ENCODE measurements at regions not wholly inside any gene's neighbourhood (a gene's known extent, or its start where the extent isn't known, plus 50 kb on each side); places are given as distances from the start of the nearest gene placed in this dataset.

DNA sequence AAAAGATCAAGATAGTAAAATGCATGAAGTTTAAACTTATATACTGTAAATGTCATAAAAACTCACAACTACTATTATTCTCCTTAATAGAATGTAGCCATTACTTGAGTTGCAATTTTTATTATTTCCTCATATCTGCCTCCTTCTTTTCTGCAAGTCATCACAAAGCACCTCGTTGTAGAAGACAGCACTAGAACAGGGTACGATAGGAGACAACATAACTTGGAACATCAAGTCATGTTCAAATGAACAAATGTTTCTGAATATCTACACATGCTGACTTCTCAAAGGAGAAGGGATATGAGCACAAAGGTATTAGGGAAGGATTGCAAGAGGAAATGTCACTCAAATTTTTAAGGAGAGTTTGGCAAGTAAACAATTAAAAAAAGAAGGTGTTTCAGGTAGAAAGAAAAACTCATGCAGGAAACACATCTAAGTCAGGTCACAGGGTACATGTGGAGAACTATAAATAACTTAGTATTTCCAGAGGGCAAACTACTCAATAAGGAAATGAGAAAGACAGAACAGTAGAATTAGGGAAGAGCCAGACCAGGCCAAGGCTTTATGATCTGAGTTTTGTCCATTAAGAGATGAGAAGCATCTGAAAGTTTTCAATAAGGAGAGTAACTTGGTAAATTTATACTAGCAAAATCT, 186.7 kb downstream of the CRPPA start:
- H3K27ac ChIP-seq (ENCODE audit: poor library complexity, severe bottlenecking), result no peak overlapping the region
- peaks cover 5% of the 10 kb centered on the region for H3K9me3 ChIP-seq (ENCODE audit: severe bottlenecking)
- no peaks in the 10 kb centered on the region for H3K27me3 ChIP-seq (ENCODE audit: insufficient read depth, poor library complexity, severe bottlenecking)
- no peak overlapping the region for H3K4me3 ChIP-seq (ENCODE audit: severe bottlenecking)
- H3K4me1 ChIP-seq (ENCODE audit: insufficient read depth, poor library complexity, severe bottlenecking), result peaks cover 5% of the 10 kb centered on the region
- ATAC-seq (ENCODE audit: low read depth) (no peak), DNase-seq (ENCODE audit: low spot score) (no peak)
- TF ChIP-seq, protein P1, sequence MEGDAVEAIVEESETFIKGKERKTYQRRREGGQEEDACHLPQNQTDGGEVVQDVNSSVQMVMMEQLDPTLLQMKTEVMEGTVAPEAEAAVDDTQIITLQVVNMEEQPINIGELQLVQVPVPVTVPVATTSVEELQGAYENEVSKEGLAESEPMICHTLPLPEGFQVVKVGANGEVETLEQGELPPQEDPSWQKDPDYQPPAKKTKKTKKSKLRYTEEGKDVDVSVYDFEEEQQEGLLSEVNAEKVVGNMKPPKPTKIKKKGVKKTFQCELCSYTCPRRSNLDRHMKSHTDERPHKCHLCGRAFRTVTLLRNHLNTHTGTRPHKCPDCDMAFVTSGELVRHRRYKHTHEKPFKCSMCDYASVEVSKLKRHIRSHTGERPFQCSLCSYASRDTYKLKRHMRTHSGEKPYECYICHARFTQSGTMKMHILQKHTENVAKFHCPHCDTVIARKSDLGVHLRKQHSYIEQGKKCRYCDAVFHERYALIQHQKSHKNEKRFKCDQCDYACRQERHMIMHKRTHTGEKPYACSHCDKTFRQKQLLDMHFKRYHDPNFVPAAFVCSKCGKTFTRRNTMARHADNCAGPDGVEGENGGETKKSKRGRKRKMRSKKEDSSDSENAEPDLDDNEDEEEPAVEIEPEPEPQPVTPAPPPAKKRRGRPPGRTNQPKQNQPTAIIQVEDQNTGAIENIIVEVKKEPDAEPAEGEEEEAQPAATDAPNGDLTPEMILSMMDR (IDR thresholded peaks at IDR 0.05; ENCODE audit: poor library complexity, severe bottlenecking), result no peak
- H3K36me3 ChIP-seq (ENCODE audit: low read depth), result no peaks in the 10 kb centered on the region

DNA sequence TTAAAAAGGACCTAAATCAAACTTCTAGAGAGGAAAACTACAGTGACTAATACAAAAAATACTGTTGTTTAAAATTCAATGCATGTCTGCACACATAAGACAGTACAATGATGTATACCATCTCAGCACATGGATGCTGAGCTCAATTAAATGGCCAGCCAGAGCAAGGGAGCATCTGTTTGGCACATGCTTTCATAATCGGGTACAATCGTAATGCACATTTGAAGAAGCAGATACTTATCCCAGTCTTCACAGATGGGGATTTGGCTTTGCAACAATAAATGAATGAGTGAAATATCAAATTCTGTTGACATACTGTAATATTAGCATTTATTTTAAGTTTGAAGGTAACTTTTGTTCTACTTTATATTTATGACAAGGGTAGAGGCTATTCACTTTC, 187.8 kb downstream of the CRPPA start:
- TF ChIP-seq, protein P1 (IDR thresholded peaks at IDR 0.05; ENCODE audit: poor library complexity, severe bottlenecking), result no peak
- peaks cover 6% of the 10 kb centered on the region for H3K9me3 ChIP-seq (ENCODE audit: severe bottlenecking)
- ATAC-seq (ENCODE audit: low read depth), result no peak
- no peaks in the 10 kb centered on the region for H3K27me3 ChIP-seq (ENCODE audit: insufficient read depth, poor library complexity, severe bottlenecking)
- H3K4me3 ChIP-seq (ENCODE audit: severe bottlenecking), result no peak overlapping the region
- no peak overlapping the region for H3K27ac ChIP-seq (ENCODE audit: poor library complexity, severe bottlenecking)
- DNase-seq (ENCODE audit: low spot score), result no peak
- H3K36me3 ChIP-seq (ENCODE audit: low read depth), result no peaks in the 10 kb centered on the region
- H3K4me1 ChIP-seq (ENCODE audit: insufficient read depth, poor library complexity, severe bottlenecking), result peaks cover 5% of the 10 kb centered on the region

DNA sequence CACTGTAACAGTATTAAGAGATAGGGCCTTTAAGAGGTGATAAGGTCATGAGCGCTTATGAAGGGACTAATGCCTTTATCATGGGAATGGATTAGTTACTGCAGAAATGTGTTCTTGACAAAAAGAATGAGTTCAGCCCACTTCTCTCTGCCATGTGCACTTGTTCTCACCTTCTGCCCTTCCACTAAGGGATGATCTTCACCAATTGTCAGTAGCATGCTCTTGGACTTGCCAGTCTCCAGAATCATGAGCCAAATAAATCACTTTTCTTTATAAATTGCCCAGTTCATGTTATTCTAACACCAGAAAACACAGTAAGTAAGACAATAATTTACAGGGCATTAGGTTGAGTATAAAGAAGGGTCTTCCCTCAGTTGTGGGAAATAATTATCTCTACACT, 189.1 kb downstream of the CRPPA start:
- Histone ChIP-seq H3K4me3 (ENCODE audit: severe bottlenecking) (no peak overlapping the region), H3K27me3 (ENCODE audit: insufficient read depth, poor library complexity, severe bottlenecking) (no peaks in the 10 kb centered on the region), H3K27ac (ENCODE audit: poor library complexity, severe bottlenecking) (no peak overlapping the region), H3K9me3 (ENCODE audit: severe bottlenecking) (peaks cover 6% of the 10 kb centered on the region), H3K36me3 (ENCODE audit: low read depth) (no peaks in the 10 kb centered on the region), H3K4me1 (ENCODE audit: insufficient read depth, poor library complexity, severe bottlenecking) (peaks cover 5% of the 10 kb centered on the region)
- TF ChIP-seq, protein P1 (IDR thresholded peaks at IDR 0.05; ENCODE audit: poor library complexity, severe bottlenecking), result no peak
- ATAC-seq (ENCODE audit: low read depth), result no peak
- DNase-seq (ENCODE audit: low spot score), result no peak

DNA sequence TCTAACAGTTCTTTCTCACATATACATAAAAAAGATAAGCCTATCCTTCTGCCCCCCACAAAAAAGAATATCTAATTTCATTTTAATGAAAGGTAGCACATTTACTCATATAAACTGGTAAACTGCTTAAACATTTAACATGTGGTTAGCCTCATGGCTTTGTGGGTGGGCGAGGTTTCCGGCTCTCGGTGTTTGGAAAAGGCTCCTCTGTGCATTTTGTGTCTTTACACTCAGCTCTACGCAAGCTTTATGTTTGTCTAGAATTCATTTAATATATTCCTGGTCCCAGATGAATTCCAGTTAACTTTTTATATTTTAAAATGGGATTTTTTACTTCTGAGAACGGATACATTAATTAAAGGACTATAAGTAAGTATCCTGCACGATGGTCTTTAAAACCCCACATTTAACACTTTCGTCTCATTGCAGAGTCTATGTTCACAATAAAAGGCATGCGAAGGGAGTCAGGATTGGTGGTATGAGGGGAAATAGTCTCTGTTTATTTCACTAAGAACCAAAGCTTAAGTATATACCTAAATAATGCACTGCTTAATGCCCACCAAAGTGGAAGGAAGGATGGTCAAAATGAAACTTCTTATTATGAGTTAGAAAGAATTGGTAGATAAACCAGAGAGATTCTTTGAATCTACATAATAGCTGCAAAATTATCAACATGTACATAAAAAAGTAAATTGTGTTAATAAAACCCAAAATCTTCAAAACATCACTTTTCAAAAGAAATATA, 197.2 kb downstream of the CRPPA start:
- no peaks in the 10 kb centered on the region for H3K27me3 ChIP-seq (ENCODE audit: insufficient read depth, poor library complexity, severe bottlenecking)
- no peak for ATAC-seq (ENCODE audit: low read depth)
- H3K9me3 ChIP-seq (ENCODE audit: severe bottlenecking), result no peaks in the 10 kb centered on the region
- H3K4me3 ChIP-seq (ENCODE audit: severe bottlenecking), result no peak overlapping the region
- peaks cover 3% of the 10 kb centered on the region for H3K4me1 ChIP-seq (ENCODE audit: insufficient read depth, poor library complexity, severe bottlenecking)
- H3K27ac ChIP-seq (ENCODE audit: poor library complexity, severe bottlenecking), result no peak overlapping the region
- no peak for DNase-seq (ENCODE audit: low spot score)
- TF ChIP-seq, protein P1 (IDR thresholded peaks at IDR 0.05; ENCODE audit: poor library complexity, severe bottlenecking), result no peak
- no peaks in the 10 kb centered on the region for H3K36me3 ChIP-seq (ENCODE audit: low read depth)

DNA sequence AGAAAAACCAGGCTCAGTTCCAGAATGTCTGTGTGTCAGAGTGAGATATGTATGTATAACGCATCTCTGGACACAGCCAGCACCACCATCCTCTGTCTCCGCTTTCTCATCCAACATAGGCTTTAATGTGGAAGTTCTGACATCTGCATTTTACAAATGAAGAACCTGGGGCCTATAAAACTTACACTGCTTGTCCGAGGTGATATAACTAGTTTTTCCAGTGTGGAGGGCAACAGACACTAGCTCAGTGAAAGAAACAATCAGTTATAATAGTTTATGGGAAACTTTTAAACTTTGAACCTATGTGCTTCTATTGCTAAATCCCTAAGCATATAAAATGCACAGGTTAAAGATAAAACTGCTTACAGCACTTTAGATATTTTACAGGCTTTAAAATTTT, 208.7 kb downstream of the CRPPA start:
- Histone ChIP-seq H3K9me3 (ENCODE audit: severe bottlenecking) (no peaks in the 10 kb centered on the region), H3K27ac (ENCODE audit: poor library complexity, severe bottlenecking) (no peak overlapping the region), H3K27me3 (ENCODE audit: insufficient read depth, poor library complexity, severe bottlenecking) (peaks cover 2% of the 10 kb centered on the region), H3K4me3 (ENCODE audit: severe bottlenecking) (no peak overlapping the region), H3K36me3 (ENCODE audit: low read depth) (no peaks in the 10 kb centered on the region), H3K4me1 (ENCODE audit: insufficient read depth, poor library complexity, severe bottlenecking) (no peaks in the 10 kb centered on the region)
- DNase-seq (ENCODE audit: low spot score) (no peak), ATAC-seq (ENCODE audit: low read depth) (no peak)
- TF ChIP-seq, protein P1 (IDR thresholded peaks at IDR 0.05; ENCODE audit: poor library complexity, severe bottlenecking), result no peak
